ENCODE measurements at regions not wholly inside any gene's neighbourhood (a gene's known extent, or its start where the extent isn't known, plus 50 kb on each side); places are given as distances from the start of the nearest gene placed in this dataset.

GRCh38 chr9:103139891-103140290 lies 144.8 kb downstream of the CYLC2 start:
- no peak for TF ChIP-seq CTCF (IDR thresholded peaks at IDR 0.05; ENCODE audit: low read depth, low read length, missing control alignments)
- no peak for DNase-seq (ENCODE audit: low read depth)
- no peak overlapping the region for H3K4me3 ChIP-seq (ENCODE audit: low read depth, low read length)

GRCh38 chr9:103152473-103152872 lies 157.3 kb downstream of the CYLC2 start:
- no peak for DNase-seq (ENCODE audit: low read depth)
- no peak overlapping the region for H3K4me3 ChIP-seq (ENCODE audit: low read depth, low read length)
- TF ChIP-seq CTCF (IDR thresholded peaks at IDR 0.05; ENCODE audit: low read depth, low read length, missing control alignments), result no peak

- TF ChIP-seq CTCF (IDR thresholded peaks at IDR 0.05; ENCODE audit: low read depth, low read length, missing control alignments), result no peak
- no peak overlapping the region for H3K4me3 ChIP-seq (ENCODE audit: low read depth, low read length)
- no peak for DNase-seq (ENCODE audit: low read depth)
Measured at GRCh38 chr9:103167530-103167929, 172.4 kb downstream of the CYLC2 start.

- no peak for DNase-seq (ENCODE audit: low read depth)
- no peak for TF ChIP-seq CTCF (IDR thresholded peaks at IDR 0.05; ENCODE audit: low read depth, low read length, missing control alignments)
- H3K4me3 ChIP-seq (ENCODE audit: low read depth, low read length), result no peak overlapping the region
Measured at GRCh38 chr9:103168254-103168653, 173.1 kb downstream of the CYLC2 start.

GRCh38 chr9:103169798-103170197 lies 174.7 kb downstream of the CYLC2 start:
- TF ChIP-seq CTCF (IDR thresholded peaks at IDR 0.05; ENCODE audit: low read depth, low read length, missing control alignments), result no peak
- no peak overlapping the region for H3K4me3 ChIP-seq (ENCODE audit: low read depth, low read length)
- no peak for DNase-seq (ENCODE audit: low read depth)

- H3K4me3 ChIP-seq (ENCODE audit: low read depth, low read length), result no peak overlapping the region
- DNase-seq (ENCODE audit: low read depth), result no peak
- no peak for TF ChIP-seq CTCF (IDR thresholded peaks at IDR 0.05; ENCODE audit: low read depth, low read length, missing control alignments)
Measured at GRCh38 chr9:103183701-103184171, 188.6 kb downstream of the CYLC2 start.

GRCh38 chr9:103186959-103187358 lies 191.8 kb downstream of the CYLC2 start:
- H3K4me3 ChIP-seq (ENCODE audit: low read depth, low read length), result no peak overlapping the region
- no peak for TF ChIP-seq CTCF (IDR thresholded peaks at IDR 0.05; ENCODE audit: low read depth, low read length, missing control alignments)
- no peak for DNase-seq (ENCODE audit: low read depth)

Measured in GM12864 (cell line).